PC-3 (cell line): ENCODE measurements at regions not wholly inside any gene's neighbourhood (a gene's known extent, or its start where the extent isn't known, plus 50 kb on each side); places are given as distances from the start of the nearest gene placed in this dataset.

Experiments used
- ATAC-seq: fragments of 200-7000 bp; cut with Tn5 transposase; 2 replicates; pipeline ENCODE4 v1.9.1; 2020; ENCODE audit warnings: mild to moderate bottlenecking, moderate library complexity
- BruUV-seq: library from RNA; stranded (reverse); fragments of 400-500 nt; replicated peaks from 2 replicates; lab custom pipeline; 2021; lab: Mats Ljungman, UMichigan
- CTCF ChIA-PET: fragments of 300-600 bp; sonication (Branson Sonifier 250); formaldehyde crosslinking; loops from one replicate; lab custom pipeline; 2022; ENCODE audit warnings: antibody characterized with exemption; lab: Charles Lee
- POLR2A ChIA-PET: fragments of 300-600 bp; sonication (Branson Sonifier 250); formaldehyde crosslinking; loops from one replicate; lab custom pipeline; 2022; ENCODE audit warnings: antibody characterized with exemption; ENCODE audit not compliant: unreplicated experiment; lab: Charles Lee
- DNase-seq: peaks from one replicate; pipeline ENCODE4 v3.0.0-alpha.2; 2015
- H2AFZ ChIP-seq: fragments of 300-600 bp; sonication (generic); 2 replicates; pipeline ENCODE4 v1.6.0; 2016; ENCODE audit warnings: antibody characterized with exemption, low read length
- H3F3A ChIP-seq: fragments of 300-600 bp; sonication (generic); one replicate; pipeline ENCODE4 v1.6.0; 2017; ENCODE audit warnings: antibody characterized with exemption, low read length, control low read depth, mild to moderate bottlenecking; ENCODE audit not compliant: unreplicated experiment
- H3K27ac ChIP-seq: fragments of 300-600 bp; sonication (generic); 2 replicates; pipeline ENCODE4 v1.5.1; 2016; ENCODE audit warnings: mild to moderate bottlenecking, low read length
- H3K27me3 ChIP-seq: fragments of 300-600 bp; sonication (generic); 2 replicates; pipeline ENCODE4 v1.6.1; 2016; ENCODE audit warnings: low read length, mixed read lengths
- H3K36me3 ChIP-seq: fragments of 300-600 bp; sonication (generic); 2 replicates; pipeline ENCODE4 v1.6.1; 2016; ENCODE audit warnings: low read depth, mixed run types, low read length, mixed read lengths
- H3K4me1 ChIP-seq: fragments of 300-600 bp; sonication (generic); 2 replicates; pipeline ENCODE4 v1.5.1; 2016; ENCODE audit warnings: low read length; ENCODE audit not compliant: insufficient read depth
- H3K4me2 ChIP-seq: fragments of 300-600 bp; sonication (generic); 2 replicates; pipeline ENCODE4 v1.6.0; 2016; ENCODE audit warnings: low read length
- H3K4me3 ChIP-seq: fragments of 300-600 bp; sonication (generic); 2 replicates; pipeline ENCODE4 v1.5.1; 2016; ENCODE audit warnings: mild to moderate bottlenecking, low read length, mixed read lengths
- H3K79me2 ChIP-seq: fragments of 300-600 bp; sonication (generic); 2 replicates; pipeline ENCODE4 v1.6.1; 2017; ENCODE audit warnings: low read length, mixed read lengths
- H3K9ac ChIP-seq: fragments of 300-600 bp; sonication (generic); 2 replicates; pipeline ENCODE4 v1.6.0; 2016; ENCODE audit warnings: mild to moderate bottlenecking, low read length
- H3K9me2 ChIP-seq: fragments of 300-600 bp; sonication (generic); replicated peaks from 2 replicates; pipeline ENCODE4 v1.6.1; 2016; ENCODE audit warnings: mixed run types, low read length, mixed read lengths
- H3K9me3 ChIP-seq: fragments of 300-600 bp; sonication (generic); 2 replicates; pipeline ENCODE4 v1.6.1; 2016; ENCODE audit warnings: low read length, mixed read lengths
- H4K20me1 ChIP-seq: fragments of 300-600 bp; sonication (generic); 2 replicates; pipeline ENCODE4 v1.6.1; 2016; ENCODE audit warnings: low read length, mixed read lengths
- CTCF ChIP-seq: fragments of 300-600 bp; sonication (generic); conservative IDR thresholded peaks from 2 replicates; pipeline ENCODE4 v1.5.1; 2017; ENCODE audit warnings: antibody characterized with exemption, low read depth, mild to moderate bottlenecking, low read length
- EZH2 ChIP-seq: fragments of 300-600 bp; sonication (generic); IDR thresholded peaks from one replicate; pipeline ENCODE4 v1.6.1; 2017; ENCODE audit warnings: antibody characterized with exemption, mild to moderate bottlenecking, low read length; ENCODE audit not compliant: unreplicated experiment
- EZH2phosphoT487 ChIP-seq: fragments of 300-600 bp; sonication (generic); IDR thresholded peaks from 2 replicates; pipeline ENCODE4 v1.6.1; 2018; ENCODE audit warnings: mild to moderate bottlenecking, antibody characterized with exemption, low read length, borderline replicate concordance
- intact Hi-C: fragments of 100-400 bp; cut with micrococcal nuclease; formaldehyde crosslinking; loops from 2 replicates; pipeline ENCODE4 v1.9.0; 2023

DNA sequence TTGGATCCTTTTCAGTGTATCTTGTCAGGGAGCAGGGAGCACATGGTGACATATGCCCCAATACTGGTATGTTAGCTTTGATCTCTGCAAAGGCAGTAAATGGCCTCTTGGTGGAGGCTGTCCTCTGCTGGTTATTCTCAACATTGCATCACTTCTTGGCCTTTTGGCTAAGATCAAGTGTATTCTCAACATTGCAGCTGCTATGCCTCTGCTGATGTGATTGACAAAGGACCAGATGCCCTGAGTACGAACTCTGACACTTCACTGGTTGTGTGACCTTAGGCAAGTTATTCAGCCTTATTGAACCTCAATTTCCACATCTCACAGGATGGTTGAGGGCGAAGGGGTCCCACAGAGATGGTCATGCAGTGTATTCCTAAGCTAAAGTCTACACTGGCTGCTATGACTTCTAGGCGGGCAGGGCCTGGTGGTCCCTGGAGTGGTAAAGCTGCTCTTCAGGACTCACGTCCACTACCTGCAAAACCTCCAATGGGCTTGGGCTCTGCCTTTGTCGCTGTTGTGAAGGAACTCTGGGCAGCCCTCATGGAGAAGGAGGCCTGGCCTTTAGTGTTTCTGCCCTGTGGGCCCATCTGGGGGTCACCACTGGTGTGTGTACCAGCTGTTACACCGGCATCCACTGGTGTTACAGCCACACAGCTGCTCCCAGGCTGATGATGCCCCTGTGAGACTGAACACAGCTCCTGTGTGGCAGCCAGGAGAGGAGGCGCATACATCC, 64.8 kb downstream of the DNTTIP2 start:
- no TSS peak for BruUV-seq
- peak; percentile 95 for DNase-seq
- H3K4me2 ChIP-seq = peak overlapping the region; percentile 64
- peaks cover 11% of the 10 kb centered on the region for H3F3A ChIP-seq
- no peaks in the 10 kb centered on the region for H3K36me3 ChIP-seq
- peak overlapping the region; percentile 91 for H3K9ac ChIP-seq
- TF ChIP-seq EZH2phosphoT487 = no peak
- TF ChIP-seq EZH2 = no peak
- TF ChIP-seq CTCF = peak; percentile 98
- H2AFZ ChIP-seq = no peak overlapping the region
- H4K20me1 ChIP-seq = no peaks in the 10 kb centered on the region
- H3K9me2 ChIP-seq = no peaks in the 10 kb centered on the region
- peak overlapping the region; percentile 94 for H3K27ac ChIP-seq
- ChIA-PET POLR2A (interaction anchor here (0.5 to 2.5 kb wide), 6 partner anchors 9 to 142 kb away, joined by 3 to 31 read pairs (median 4); no protein-coding TSS in a partner anchor), CTCF (interaction anchor here (0.5 to 2.9 kb wide), 19 partner anchors 8 to 184 kb away, joined by 3 to 32 read pairs (median 5); partner anchors contain the start of gene BCAR3)
- H3K79me2 ChIP-seq = peaks cover 31% of the 10 kb centered on the region
- H3K27me3 ChIP-seq = no peaks in the 10 kb centered on the region
- H3K4me3 ChIP-seq = no peak overlapping the region
- ATAC-seq = peak; percentile 70
- intact Hi-C loops = loop anchor here (1.0 to 2.0 kb wide), 4 partner anchors 31 to 185 kb away; no protein-coding TSS in a partner anchor
- H3K9me3 ChIP-seq = no peaks in the 10 kb centered on the region
- peaks cover 71% of the 10 kb centered on the region for H3K4me1 ChIP-seq

- BruUV-seq = no TSS peak
- TF ChIP-seq EZH2phosphoT487 (no peak), EZH2 (no peak), CTCF (peak; percentile 48; the same call in 1 of the 2 replicates)
- POLR2A ChIA-PET = interaction anchor here (0.8 to 2.5 kb wide), 2 partner anchors 8 to 111 kb away, joined by 3 to 7 read pairs; no protein-coding TSS in a partner anchor
- peaks cover 11% of the 10 kb centered on the region for H3F3A ChIP-seq
- no peaks in the 10 kb centered on the region for H3K27me3 ChIP-seq
- H3K9me2 ChIP-seq = no peaks in the 10 kb centered on the region
- peaks cover 8% of the 10 kb centered on the region for H3K36me3 ChIP-seq
- ATAC-seq (peak; percentile 63), DNase-seq (peak; percentile 75)
- peak overlapping the region; percentile 64 for H3K4me2 ChIP-seq
- H4K20me1 ChIP-seq = no peaks in the 10 kb centered on the region
- H2AFZ ChIP-seq = no peak overlapping the region
- H3K9me3 ChIP-seq = peaks cover 9% of the 10 kb centered on the region
- CTCF ChIA-PET = interaction anchor here (0.5 to 2.9 kb wide), 15 partner anchors 8 to 734 kb away, joined by 3 to 32 read pairs (median 4); partner anchors contain the start of genes BCAR3 and MTF2
- peak overlapping the region; percentile 91 for H3K9ac ChIP-seq
- peaks cover 31% of the 10 kb centered on the region for H3K79me2 ChIP-seq
- H3K27ac ChIP-seq = peak overlapping the region; percentile 94
- no peak overlapping the region; the same call in 1 of the 2 replicates for H3K4me3 ChIP-seq
- H3K4me1 ChIP-seq = peaks cover 63% of the 10 kb centered on the region
- intact Hi-C loops = loop anchor here (1.0 to 2.0 kb wide), 4 partner anchors 34 to 375 kb away; no protein-coding TSS in a partner anchor
These were observed 65.9 kb downstream of the DNTTIP2 start for GRCh38 chr1:93813076-93813475.
